ENCODE measurements at regions not wholly inside any gene's neighbourhood (a gene's known extent, or its start where the extent isn't known, plus 50 kb on each side); places are given as distances from the start of the nearest gene placed in this dataset.
A peak's percentile ranks its signal among the peaks of the same experiment; 100 is the strongest.

GRCh38 chr5:42872865-42873264, 61.2 kb upstream of the SELENOP start (continued):
- TF ChIP-seq ZNF592 (IDR thresholded peaks at IDR 0.05) (0 out of 2 replicates have a peak, but pooled peaks have one; percentile 20), FUS (optimal IDR thresholded peaks at IDR 0.05; ENCODE audit: low read depth, low read length) (no peak), EP300 (IDR thresholded peaks at IDR 0.05; ENCODE audit: low read length) (peak; percentile 93), DMBX1 (CRISPR knock-in tag; IDR thresholded peaks at IDR 0.05; ENCODE audit: borderline replicate concordance) (peak; percentile 86), ARNT (IDR thresholded peaks at IDR 0.05) (peak; percentile 36 to 84; a peak in 1 of 4 replicates), NUFIP1 (IDR thresholded peaks at IDR 0.05; ENCODE audit: partially characterized antibody) (no peak), RFX1 (IDR thresholded peaks at IDR 0.05) (no peak), ZNF124 (CRISPR knock-in tag; IDR thresholded peaks at IDR 0.05) (no peak), MBD2 (IDR thresholded peaks at IDR 0.05; ENCODE audit: borderline replicate concordance, low read depth) (0 out of 2 replicates have a peak, but pooled peaks have one; percentile 35), YBX1 (IDR thresholded peaks at IDR 0.05) (no peak), SAFB (IDR thresholded peaks at IDR 0.05; ENCODE audit: borderline replicate concordance, low read depth, low read length) (no peak), HMGN3 (IDR thresholded peaks at IDR 0.05; ENCODE audit: borderline replicate concordance, extremely low read depth, insufficient read length, low read depth, low read length) (peak; percentile 44), ZMIZ1 (IDR thresholded peaks at IDR 0.05; ENCODE audit: low read depth in 2 of 2, low read length in 2 of 2) (peak in 1 of 2 experiments; percentile 87; a peak in 2 of 4 replicates), MTA2 (IDR thresholded peaks at IDR 0.05; ENCODE audit: low read depth) (peak; percentile 92), ATF7 (IDR thresholded peaks at IDR 0.05) (0 out of 2 replicates have a peak, but pooled peaks have one; percentile 38), ZFP36 (IDR thresholded peaks at IDR 0.05; ENCODE audit: low read depth, low read length, partially characterized antibody) (peak; percentile 45), MEIS2 (IDR thresholded peaks at IDR 0.05; ENCODE audit: partially characterized antibody) (peak; percentile 59)
- TF ChIP-seq, protein P1, sequence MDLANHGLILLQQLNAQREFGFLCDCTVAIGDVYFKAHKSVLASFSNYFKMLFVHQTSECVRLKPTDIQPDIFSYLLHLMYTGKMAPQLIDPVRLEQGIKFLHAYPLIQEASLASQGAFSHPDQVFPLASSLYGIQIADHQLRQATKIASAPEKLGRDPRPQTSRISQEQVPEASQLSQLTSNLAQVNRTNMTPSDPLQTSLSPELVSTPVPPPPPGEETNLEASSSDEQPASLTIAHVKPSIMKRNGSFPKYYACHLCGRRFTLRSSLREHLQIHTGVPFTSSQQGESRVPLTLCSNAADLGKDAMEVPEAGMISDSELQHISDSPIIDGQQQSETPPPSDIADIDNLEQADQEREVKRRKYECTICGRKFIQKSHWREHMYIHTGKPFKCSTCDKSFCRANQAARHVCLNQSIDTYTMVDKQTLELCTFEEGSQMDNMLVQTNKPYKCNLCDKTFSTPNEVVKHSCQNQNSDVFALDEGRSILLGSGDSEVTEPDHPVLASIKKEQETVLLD (IDR thresholded peaks at IDR 0.05) = 0 out of 2 replicates have a peak, but pooled peaks have one; percentile 48
- TF ChIP-seq, protein P2, sequence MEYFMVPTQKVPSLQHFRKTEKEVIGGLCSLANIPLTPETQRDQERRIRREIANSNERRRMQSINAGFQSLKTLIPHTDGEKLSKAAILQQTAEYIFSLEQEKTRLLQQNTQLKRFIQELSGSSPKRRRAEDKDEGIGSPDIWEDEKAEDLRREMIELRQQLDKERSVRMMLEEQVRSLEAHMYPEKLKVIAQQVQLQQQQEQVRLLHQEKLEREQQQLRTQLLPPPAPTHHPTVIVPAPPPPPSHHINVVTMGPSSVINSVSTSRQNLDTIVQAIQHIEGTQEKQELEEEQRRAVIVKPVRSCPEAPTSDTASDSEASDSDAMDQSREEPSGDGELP (CRISPR knock-in tag; IDR thresholded peaks at IDR 0.05; ENCODE audit: borderline replicate concordance) = peak; percentile 30; the same call in 1 of the 2 replicates

All from K562 (cell line).